SK-N-MC (cell line): ENCODE measurements at regions not wholly inside any gene's neighbourhood (a gene's known extent, or its start where the extent isn't known, plus 50 kb on each side); places are given as distances from the start of the nearest gene placed in this dataset.

Experiments used
- EZH2 ChIP-seq: fragments of 200-600 bp; sonication (generic); IDR thresholded peaks from one replicate; pipeline ENCODE4 v1.6.1; 2017; ENCODE audit warnings: antibody characterized with exemption
- FOXP2 ChIP-seq: optimal IDR thresholded peaks from 2 replicates; pipeline ENCODE3; 2011; ENCODE audit warnings: mild to moderate bottlenecking, moderate library complexity; ENCODE audit not compliant: insufficient read depth; ENCODE audit errors: extremely low read length, control extremely low read depth
- POLR2AphosphoS5 ChIP-seq: IDR thresholded peaks from 2 replicates; pipeline ENCODE4 v1.6.1; 2012; ENCODE audit warnings: mild to moderate bottlenecking, low read depth, low read length, borderline replicate concordance

DNA sequence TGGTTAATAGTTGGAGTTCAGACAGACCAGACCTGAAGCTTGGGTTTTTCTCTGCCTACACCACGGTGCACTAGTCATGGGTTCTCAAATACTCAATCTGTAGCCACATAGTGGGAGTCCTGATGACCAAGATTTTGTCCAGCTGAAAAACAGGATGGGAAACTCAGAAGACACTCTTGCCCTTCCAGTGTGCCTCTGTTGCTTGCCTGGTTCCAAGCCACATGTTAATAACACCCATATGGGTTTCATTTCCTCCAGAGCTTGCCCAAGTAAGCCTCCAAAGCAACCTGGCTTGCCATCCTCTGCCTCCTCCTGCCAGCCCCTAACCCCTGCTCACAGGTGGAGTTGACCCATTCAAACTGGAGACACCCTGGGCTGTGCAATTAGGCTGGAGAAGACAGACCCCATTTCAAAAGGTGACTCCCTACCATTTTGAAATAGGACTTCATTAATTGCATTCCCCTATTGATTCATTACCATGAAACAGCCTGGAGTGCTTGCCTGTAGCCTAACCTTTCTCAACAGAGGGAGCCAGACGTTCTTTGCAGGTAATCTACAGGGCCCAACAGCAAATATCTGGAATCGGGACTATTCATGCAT, 108.0 kb upstream of the HABP2 start:
- TF ChIP-seq EZH2: no peak
- TF ChIP-seq FOXP2: no peak
- TF ChIP-seq POLR2AphosphoS5: no peak
